H1 (cell line): ENCODE measurements at regions not wholly inside any gene's neighbourhood (a gene's known extent, or its start where the extent isn't known, plus 50 kb on each side); places are given as distances from the start of the nearest gene placed in this dataset.

ENCODE experiments used
- EP300 ChIP-seq, 2 experiments: IDR thresholded peaks; 1 replicate in 1 of 2; 2 replicates in 1 of 2; pipeline ENCODE4 v1.6.1; 2011 to 2012; ENCODE audit warnings: low read depth in 2 of 2, low read length in 2 of 2, mild to moderate bottlenecking in 2 of 2, borderline replicate concordance in 1 of 2, inconsistent platforms in 1 of 2, moderate library complexity in 1 of 2
- EZH2 ChIP-seq: fragments of 200-600 bp; sonication (generic); IDR thresholded peaks from 2 replicates; pipeline ENCODE4 v1.7.1; 2012; ENCODE audit warnings: low read depth, mild to moderate bottlenecking, moderate library complexity, low read length, inconsistent platforms; ENCODE audit not compliant: severe bottlenecking
- SP1 ChIP-seq: IDR thresholded peaks from 2 replicates; pipeline ENCODE4 v1.6.1; 2011; ENCODE audit warnings: low read depth, low read length
- TF ChIP-seq, protein P1 (sequence below): IDR thresholded peaks from 2 replicates; pipeline ENCODE4 v1.6.1; 2011; ENCODE audit warnings: low read length, improper control_type of control experiment

- TF ChIP-seq EP300 (IDR thresholded peaks at IDR 0.05; ENCODE audit: borderline replicate concordance in 1 of 2, low read depth in 2 of 2, low read length in 2 of 2) (no peak), SP1 (no peak), EZH2 (no peak)
- TF ChIP-seq, protein P1, sequence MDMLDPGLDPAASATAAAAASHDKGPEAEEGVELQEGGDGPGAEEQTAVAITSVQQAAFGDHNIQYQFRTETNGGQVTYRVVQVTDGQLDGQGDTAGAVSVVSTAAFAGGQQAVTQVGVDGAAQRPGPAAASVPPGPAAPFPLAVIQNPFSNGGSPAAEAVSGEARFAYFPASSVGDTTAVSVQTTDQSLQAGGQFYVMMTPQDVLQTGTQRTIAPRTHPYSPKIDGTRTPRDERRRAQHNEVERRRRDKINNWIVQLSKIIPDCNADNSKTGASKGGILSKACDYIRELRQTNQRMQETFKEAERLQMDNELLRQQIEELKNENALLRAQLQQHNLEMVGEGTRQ = no peak
Measured at GRCh38 chr10:78164702-78165101, 131.0 kb downstream of the RPS24 start (continued).
